Neural cell (in vitro differentiated cells): ENCODE measurements at regions not wholly inside any gene's neighbourhood (a gene's known extent, or its start where the extent isn't known, plus 50 kb on each side); places are given as distances from the start of the nearest gene placed in this dataset.

Experiments
- H2AFZ ChIP-seq: fragments of 200-600, 300-800 bp; sonication (generic), shearing (Covaris generic); 2 replicates; pipeline ENCODE4 v1.6.0; 2014; ENCODE audit warnings: low read depth, mild to moderate bottlenecking, antibody characterized with exemption, low read length, moderate library complexity
- H3F3A ChIP-seq: fragments of 200-600 bp; shearing (Covaris generic); 2 replicates; pipeline ENCODE4 v1.6.1; 2016; ENCODE audit warnings: mild to moderate bottlenecking, moderate library complexity, mixed read lengths, antibody characterized with exemption, low read length; ENCODE audit not compliant: insufficient read depth, poor library complexity, severe bottlenecking
- H3K27ac ChIP-seq: fragments of 200-600, 300-800 bp; sonication (generic), shearing (Covaris generic); 2 replicates; pipeline ENCODE4 v1.5.1; 2014; ENCODE audit warnings: mild to moderate bottlenecking, low read length, moderate library complexity
- H3K27me3 ChIP-seq: fragments of 300-800, 200-600 bp; sonication (generic), shearing (Covaris generic); 2 replicates; pipeline ENCODE4 v1.6.0; 2014; ENCODE audit warnings: mild to moderate bottlenecking, low read depth, low read length, moderate library complexity; ENCODE audit not compliant: insufficient read depth
- H3K36me3 ChIP-seq: fragments of 300-800, 200-600 bp; sonication (generic), shearing (Covaris generic); 2 replicates; pipeline ENCODE4 v1.5.1; 2014; ENCODE audit warnings: mild to moderate bottlenecking, antibody characterized with exemption, low read length, moderate library complexity; ENCODE audit not compliant: insufficient read depth
- H3K4me2 ChIP-seq: fragments of 300-800, 200-600 bp; sonication (generic), shearing (Covaris generic); 2 replicates; pipeline ENCODE4 v1.6.0; 2014; ENCODE audit warnings: mild to moderate bottlenecking, low read length
- H3K4me3 ChIP-seq: fragments of 300-800, 200-600 bp; sonication (generic), shearing (Covaris generic); 2 replicates; pipeline ENCODE4 v1.5.1; 2014; ENCODE audit warnings: mild to moderate bottlenecking, low read length, moderate library complexity
- H3K79me2 ChIP-seq: fragments of 200-600 bp; shearing (Covaris generic); replicated peaks from 2 replicates; pipeline ENCODE4 v1.6.0; 2014; ENCODE audit warnings: mild to moderate bottlenecking, low read length, moderate library complexity; ENCODE audit not compliant: insufficient read depth
- H3K9ac ChIP-seq: fragments of 300-800, 200-600 bp; sonication (generic), shearing (Covaris generic); 2 replicates; pipeline ENCODE4 v1.6.1; 2016; ENCODE audit warnings: mild to moderate bottlenecking, low read length, mixed read lengths
- H3K9me2 ChIP-seq: fragments of 200-600 bp; shearing (Covaris generic); 2 replicates; pipeline ENCODE4 v1.6.1; 2016; ENCODE audit warnings: mild to moderate bottlenecking, low read length, mixed read lengths; ENCODE audit not compliant: insufficient read depth
- H3K9me3 ChIP-seq: fragments of 200-600, 300-800 bp; sonication (generic), shearing (Covaris generic); 2 replicates; pipeline ENCODE4 v1.6.1; 2016; ENCODE audit warnings: mild to moderate bottlenecking, mixed run types, low read length, moderate library complexity, mixed read lengths
- H4K20me1 ChIP-seq: fragments of 200-600 bp; shearing (Covaris generic); 2 replicates; pipeline ENCODE4 v1.6.1; 2016; ENCODE audit warnings: mild to moderate bottlenecking, mixed run types; ENCODE audit not compliant: insufficient read depth
- CTCF ChIP-seq: fragments of 450-650 bp; IDR thresholded peaks from 2 replicates; pipeline ENCODE4 v1.5.1; 2014; ENCODE audit warnings: antibody characterized with exemption, mild to moderate bottlenecking, moderate library complexity; ENCODE audit not compliant: poor library complexity, severe bottlenecking
- EP300 ChIP-seq: fragments of 450-650 bp; conservative IDR thresholded peaks from 2 replicates; pipeline ENCODE4 v1.6.1; 2014; ENCODE audit warnings: antibody characterized with exemption, mild to moderate bottlenecking, moderate library complexity; ENCODE audit not compliant: poor library complexity, severe bottlenecking
- EZH2 ChIP-seq: fragments of 200-600, 300-800 bp; shearing (Covaris generic), sonication (generic); IDR thresholded peaks from 2 replicates; pipeline ENCODE4 v1.6.1; 2014; ENCODE audit warnings: antibody characterized with exemption, low read length, borderline replicate concordance, mild to moderate bottlenecking; ENCODE audit not compliant: insufficient read depth, poor library complexity, severe bottlenecking
- MXI1 ChIP-seq: fragments of 450-650 bp; conservative IDR thresholded peaks from 2 replicates; pipeline ENCODE4 v1.6.1; 2014; ENCODE audit warnings: antibody characterized with exemption, mild to moderate bottlenecking; ENCODE audit not compliant: poor library complexity, severe bottlenecking
- POLR2AphosphoS5 ChIP-seq: IDR thresholded peaks from 2 replicates; pipeline ENCODE4 v1.6.1; 2012
- RAD21 ChIP-seq: fragments of 450-650 bp; conservative IDR thresholded peaks from 2 replicates; pipeline ENCODE4 v1.6.1; 2014; ENCODE audit warnings: antibody characterized with exemption, mild to moderate bottlenecking, moderate library complexity
- REST ChIP-seq: IDR thresholded peaks from 2 replicates; pipeline ENCODE4 v1.6.1; 2012; ENCODE audit warnings: borderline replicate concordance
- SMC3 ChIP-seq: fragments of 450-650 bp; conservative IDR thresholded peaks from 2 replicates; pipeline ENCODE4 v1.6.1; 2014; ENCODE audit warnings: antibody characterized with exemption, mild to moderate bottlenecking, moderate library complexity; ENCODE audit not compliant: poor library complexity
- TAF1 ChIP-seq: IDR thresholded peaks from 2 replicates; pipeline ENCODE4 v1.6.1; 2012; ENCODE audit warnings: low read depth

- Histone ChIP-seq H3K4me2 (no peak overlapping the region), H3K9me2 (no peaks in the 10 kb centered on the region), H3K27ac (no peak overlapping the region), H3F3A (no peaks in the 10 kb centered on the region), H3K9ac (no peak overlapping the region), H4K20me1 (no peaks in the 10 kb centered on the region), H3K36me3 (no peaks in the 10 kb centered on the region), H2AFZ (no peak overlapping the region), H3K27me3 (no peaks in the 10 kb centered on the region), H3K4me3 (no peak overlapping the region), H3K9me3 (no peaks in the 10 kb centered on the region), H3K79me2 (no peaks in the 10 kb centered on the region)
- TF ChIP-seq SMC3 (no peak), POLR2AphosphoS5 (no peak), REST (no peak), MXI1 (no peak), TAF1 (no peak), RAD21 (no peak), CTCF (no peak), EP300 (no peak), EZH2 (no peak)
Observed at GRCh38 chr9:78707080-78707479, 410.2 kb downstream of the PSAT1 start.

- H3K4me2 ChIP-seq = no peak overlapping the region
- no peak overlapping the region for H2AFZ ChIP-seq
- TF ChIP-seq EZH2 = no peak
- TF ChIP-seq EP300 = no peak
- no peak for TF ChIP-seq POLR2AphosphoS5
- no peak for TF ChIP-seq RAD21
- TF ChIP-seq CTCF = no peak
- no peak for TF ChIP-seq MXI1
- TF ChIP-seq TAF1 = no peak
- no peak for TF ChIP-seq REST
- no peak for TF ChIP-seq SMC3
- H3K9ac ChIP-seq = no peak overlapping the region
- no peaks in the 10 kb centered on the region for H4K20me1 ChIP-seq
- no peaks in the 10 kb centered on the region for H3K9me2 ChIP-seq
- no peaks in the 10 kb centered on the region for H3K27me3 ChIP-seq
- no peaks in the 10 kb centered on the region for H3K36me3 ChIP-seq
- H3K27ac ChIP-seq = no peak overlapping the region
- no peaks in the 10 kb centered on the region for H3F3A ChIP-seq
- no peaks in the 10 kb centered on the region for H3K9me3 ChIP-seq
- no peak overlapping the region for H3K4me3 ChIP-seq
- no peaks in the 10 kb centered on the region for H3K79me2 ChIP-seq
Observed at GRCh38 chr9:78707481-78707991, 410.6 kb downstream of the PSAT1 start.
